Left ventricle myocardium inferior (tissue), 1 donor: ENCODE measurements at regions not wholly inside any gene's neighbourhood (a gene's known extent, or its start where the extent isn't known, plus 50 kb on each side); places are given as distances from the start of the nearest gene placed in this dataset.

Experiments used
- DNase-seq: peaks from one replicate; pipeline ENCODE4 v3.0.0-alpha.2; 2020
- H3K27ac ChIP-seq: fragments of 200-600 bp; replicated peaks from 2 replicates; pipeline ENCODE4 v1.8.0; 2021
- H3K27me3 ChIP-seq: fragments of 200-600 bp; 2 replicates; pipeline ENCODE4 v1.8.0; 2021; ENCODE audit warnings: low read depth
- H3K36me3 ChIP-seq: fragments of 200-600 bp; 2 replicates; pipeline ENCODE4 v1.8.0; 2021
- H3K4me1 ChIP-seq: fragments of 200-600 bp; 2 replicates; pipeline ENCODE4 v1.8.0; 2021
- H3K4me3 ChIP-seq: fragments of 200-600 bp; 2 replicates; pipeline ENCODE4 v1.8.0; 2021; ENCODE audit warnings: mild to moderate bottlenecking, moderate library complexity
- H3K9me3 ChIP-seq: fragments of 200-600 bp; replicated peaks from 2 replicates; pipeline ENCODE4 v1.8.0; 2021
- intact Hi-C: fragments of 100-400 bp; cut with micrococcal nuclease; formaldehyde crosslinking; loops from one replicate; pipeline ENCODE4 v1.11.0; 2022
- TF ChIP-seq, protein P1 (sequence below): fragments of 200-600 bp; IDR thresholded peaks from 2 replicates; pipeline ENCODE4 v1.8.0; 2021; ENCODE audit warnings: antibody characterized with exemption, mild to moderate bottlenecking, borderline replicate concordance
- donor health status: DM: no; HTN: yes; CAD: no; lungs with severe emphysema.

DNA sequence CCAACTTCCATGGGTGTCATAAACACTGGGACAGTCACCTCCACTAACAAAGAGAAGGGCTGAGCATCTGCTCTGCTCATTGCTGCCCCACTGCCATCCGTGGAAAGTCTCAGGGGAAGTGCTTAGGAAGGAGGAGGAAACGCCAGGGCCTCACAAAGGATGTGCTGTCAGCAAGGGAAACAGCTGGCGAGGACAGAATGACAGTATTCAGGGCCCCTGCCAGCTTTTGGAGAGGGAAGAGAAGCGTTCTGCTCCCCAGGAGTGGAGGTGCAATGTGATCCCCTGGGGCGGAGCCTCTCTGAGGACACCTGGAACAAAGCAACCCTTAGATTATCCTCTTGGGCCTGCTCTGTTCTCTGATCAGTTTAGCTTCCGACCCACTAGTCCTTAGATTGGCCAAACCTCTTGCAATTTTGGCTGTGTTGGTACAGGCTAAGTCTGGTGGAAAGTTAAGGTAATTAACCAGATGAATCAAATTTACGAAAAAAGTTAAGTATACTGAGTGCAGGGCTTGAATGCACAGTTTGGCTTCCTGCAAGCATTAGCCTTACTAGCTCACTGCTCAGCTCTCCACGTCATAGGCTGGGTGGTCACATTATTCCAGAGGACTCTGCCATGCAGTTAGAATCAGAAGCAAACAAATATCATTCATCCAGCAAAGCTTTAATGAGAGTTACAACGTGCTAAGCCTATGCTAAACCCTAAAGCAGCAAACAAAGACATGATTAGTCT, 170.2 kb upstream of the NFIA start:
- intact Hi-C loops, result no loop called here
- peak; percentile 69 for DNase-seq
- peak overlapping the region; percentile 66 for H3K27ac ChIP-seq

DNA sequence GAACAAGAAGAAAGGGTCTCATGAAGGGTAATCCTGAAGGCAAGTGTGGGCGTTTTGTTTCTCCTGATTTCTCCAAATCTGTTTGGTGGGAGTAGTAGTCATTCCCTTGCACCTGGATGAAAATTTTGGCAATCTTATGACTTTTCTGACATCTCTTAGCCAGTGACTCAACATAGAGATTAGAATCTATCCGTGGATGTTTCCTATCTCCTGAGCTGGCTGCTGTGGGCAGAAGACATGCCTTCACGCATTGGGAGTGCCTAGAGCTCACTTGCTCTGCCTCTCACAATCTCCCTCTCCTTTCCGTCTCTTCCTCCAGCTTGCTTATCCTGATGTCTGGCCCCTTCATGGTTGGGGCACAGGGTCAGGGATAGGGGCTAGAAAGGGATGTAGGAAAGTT, 174.2 kb upstream of the NFIA start:
- no peaks in the 10 kb centered on the region for H3K36me3 ChIP-seq
- no peak overlapping the region for H3K27ac ChIP-seq
- intact Hi-C loops, result no loop called here
- H3K4me3 ChIP-seq, result no peak overlapping the region
- H3K9me3 ChIP-seq, result no peaks in the 10 kb centered on the region
- no peaks in the 10 kb centered on the region for H3K27me3 ChIP-seq
- peaks cover 58% of the 10 kb centered on the region for H3K4me1 ChIP-seq
- TF ChIP-seq, protein P1, sequence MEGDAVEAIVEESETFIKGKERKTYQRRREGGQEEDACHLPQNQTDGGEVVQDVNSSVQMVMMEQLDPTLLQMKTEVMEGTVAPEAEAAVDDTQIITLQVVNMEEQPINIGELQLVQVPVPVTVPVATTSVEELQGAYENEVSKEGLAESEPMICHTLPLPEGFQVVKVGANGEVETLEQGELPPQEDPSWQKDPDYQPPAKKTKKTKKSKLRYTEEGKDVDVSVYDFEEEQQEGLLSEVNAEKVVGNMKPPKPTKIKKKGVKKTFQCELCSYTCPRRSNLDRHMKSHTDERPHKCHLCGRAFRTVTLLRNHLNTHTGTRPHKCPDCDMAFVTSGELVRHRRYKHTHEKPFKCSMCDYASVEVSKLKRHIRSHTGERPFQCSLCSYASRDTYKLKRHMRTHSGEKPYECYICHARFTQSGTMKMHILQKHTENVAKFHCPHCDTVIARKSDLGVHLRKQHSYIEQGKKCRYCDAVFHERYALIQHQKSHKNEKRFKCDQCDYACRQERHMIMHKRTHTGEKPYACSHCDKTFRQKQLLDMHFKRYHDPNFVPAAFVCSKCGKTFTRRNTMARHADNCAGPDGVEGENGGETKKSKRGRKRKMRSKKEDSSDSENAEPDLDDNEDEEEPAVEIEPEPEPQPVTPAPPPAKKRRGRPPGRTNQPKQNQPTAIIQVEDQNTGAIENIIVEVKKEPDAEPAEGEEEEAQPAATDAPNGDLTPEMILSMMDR, result no peak
- DNase-seq, result no peak

More for the DNA sequence above, 170.2 kb upstream of the NFIA start:
- no peaks in the 10 kb centered on the region for H3K9me3 ChIP-seq
- H3K36me3 ChIP-seq, result no peaks in the 10 kb centered on the region
- H3K4me1 ChIP-seq, result peaks cover 31% of the 10 kb centered on the region
- TF ChIP-seq, protein P1, result no peak
- H3K4me3 ChIP-seq, result no peak overlapping the region
- no peaks in the 10 kb centered on the region for H3K27me3 ChIP-seq

DNA sequence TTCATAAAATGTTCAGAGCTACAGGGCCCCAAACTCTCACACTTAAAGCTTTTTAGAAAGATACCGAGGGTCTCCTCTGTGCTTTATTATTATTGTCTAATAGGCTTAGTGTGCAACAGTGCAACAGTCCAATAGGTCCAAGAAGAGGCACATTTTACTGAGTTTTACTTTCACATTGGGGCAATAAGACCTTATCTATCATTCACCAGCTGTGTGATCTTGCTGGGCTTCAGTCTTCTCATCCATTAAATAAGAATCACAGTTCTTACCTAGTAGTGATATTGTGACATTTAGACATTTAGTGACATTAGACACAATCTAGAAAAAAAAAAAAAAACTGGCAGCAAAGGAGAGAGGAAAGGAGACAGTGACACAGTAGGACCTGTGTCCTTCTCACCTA, 175.8 kb upstream of the NFIA start:
- Histone ChIP-seq H3K36me3 (no peaks in the 10 kb centered on the region), H3K4me1 (peaks cover 56% of the 10 kb centered on the region), H3K4me3 (no peak overlapping the region), H3K27me3 (no peaks in the 10 kb centered on the region), H3K9me3 (no peaks in the 10 kb centered on the region), H3K27ac (peak overlapping the region; percentile 93)
- TF ChIP-seq, protein P1, result no peak
- intact Hi-C loops, result no loop called here
- no peak for DNase-seq

DNA sequence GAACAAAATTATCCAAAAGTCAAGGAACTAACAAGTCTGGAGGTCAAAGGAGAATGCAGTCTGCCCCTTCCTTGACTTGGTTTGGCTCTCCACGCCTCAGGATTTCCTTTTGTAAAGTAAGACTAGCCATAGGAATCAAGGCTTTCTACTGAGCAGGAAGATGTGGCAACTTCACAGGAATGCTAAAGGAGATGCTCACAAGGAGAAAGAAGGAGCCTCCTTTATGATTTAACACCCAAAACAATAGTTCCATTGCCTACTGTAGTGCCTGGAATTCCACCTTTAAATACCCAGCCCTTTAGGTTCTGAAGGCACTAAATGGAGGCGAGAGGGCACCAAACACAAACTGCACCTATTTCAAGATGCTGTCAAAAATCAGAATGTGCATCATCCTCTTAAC, 176.3 kb upstream of the NFIA start:
- no peak for DNase-seq
- H3K36me3 ChIP-seq, result no peaks in the 10 kb centered on the region
- intact Hi-C loops, result no loop called here
- peak overlapping the region; percentile 93 for H3K27ac ChIP-seq
- H3K27me3 ChIP-seq, result no peaks in the 10 kb centered on the region
- no peaks in the 10 kb centered on the region for H3K9me3 ChIP-seq
- TF ChIP-seq, protein P1, result no peak
- no peak overlapping the region for H3K4me3 ChIP-seq
- peaks cover 51% of the 10 kb centered on the region for H3K4me1 ChIP-seq

DNA sequence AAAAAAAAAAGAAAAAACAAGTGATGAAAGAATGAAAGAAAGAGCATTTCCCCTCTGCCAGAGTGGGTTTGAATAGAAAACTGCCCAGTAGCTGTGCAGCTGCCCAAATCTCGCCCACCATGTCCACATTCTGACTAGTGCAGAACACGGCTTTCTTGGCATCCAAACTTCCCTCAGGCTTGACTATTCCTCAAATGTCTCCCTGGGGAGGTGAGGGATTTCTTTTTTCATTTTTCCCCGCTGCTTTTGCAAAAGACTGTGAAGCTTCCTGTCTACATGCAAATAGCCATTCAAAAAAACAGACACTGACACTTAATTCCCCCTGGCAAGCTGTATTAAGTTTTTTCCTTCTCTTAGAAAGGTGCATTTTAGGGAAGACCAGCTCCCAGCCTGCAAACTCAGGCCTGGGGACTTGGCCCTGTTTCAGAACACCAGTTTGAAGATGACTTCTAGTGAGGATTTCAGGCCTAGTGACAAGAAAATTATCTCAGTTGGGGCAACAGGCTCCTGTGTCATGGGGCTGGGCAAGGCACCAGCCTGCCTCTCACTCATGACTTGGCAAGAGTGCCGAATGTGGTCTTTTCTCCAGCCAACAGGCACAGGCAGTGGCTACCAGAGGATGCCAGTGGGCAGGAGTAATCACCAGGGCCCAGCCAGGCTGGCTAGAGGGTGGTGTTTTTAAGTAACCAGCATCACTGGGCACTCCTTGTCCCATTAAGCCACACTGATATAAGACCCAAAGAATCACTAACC, 178.1 kb upstream of the NFIA start:
- intact Hi-C loops, result no loop called here
- TF ChIP-seq, protein P1, result no peak
- H3K9me3 ChIP-seq, result no peaks in the 10 kb centered on the region
- DNase-seq, result peak; percentile 72
- H3K27me3 ChIP-seq, result no peaks in the 10 kb centered on the region
- peaks cover 57% of the 10 kb centered on the region for H3K4me1 ChIP-seq
- peak overlapping the region; percentile 93 for H3K27ac ChIP-seq
- no peaks in the 10 kb centered on the region for H3K36me3 ChIP-seq
- peak overlapping the region; percentile 42 for H3K4me3 ChIP-seq
